Left ventricle myocardium inferior (tissue), 1 donor: ENCODE measurements at regions not wholly inside any gene's neighbourhood (a gene's known extent, or its start where the extent isn't known, plus 50 kb on each side); places are given as distances from the start of the nearest gene placed in this dataset.

Source experiments
- DNase-seq: peaks from one replicate; pipeline ENCODE4 v3.0.0-alpha.2; 2020
- H3K27ac ChIP-seq: fragments of 200-600 bp; replicated peaks from 2 replicates; pipeline ENCODE4 v1.8.0; 2021
- H3K27me3 ChIP-seq: fragments of 200-600 bp; 2 replicates; pipeline ENCODE4 v1.8.0; 2021; ENCODE audit warnings: low read depth
- H3K36me3 ChIP-seq: fragments of 200-600 bp; 2 replicates; pipeline ENCODE4 v1.8.0; 2021
- H3K4me1 ChIP-seq: fragments of 200-600 bp; 2 replicates; pipeline ENCODE4 v1.8.0; 2021
- H3K4me3 ChIP-seq: fragments of 200-600 bp; 2 replicates; pipeline ENCODE4 v1.8.0; 2021; ENCODE audit warnings: mild to moderate bottlenecking, moderate library complexity
- H3K9me3 ChIP-seq: fragments of 200-600 bp; replicated peaks from 2 replicates; pipeline ENCODE4 v1.8.0; 2021
- intact Hi-C: fragments of 100-400 bp; cut with micrococcal nuclease; formaldehyde crosslinking; loops from one replicate; pipeline ENCODE4 v1.11.0; 2022
- TF ChIP-seq, protein P1 (sequence below): fragments of 200-600 bp; IDR thresholded peaks from 2 replicates; pipeline ENCODE4 v1.8.0; 2021; ENCODE audit warnings: antibody characterized with exemption, mild to moderate bottlenecking, borderline replicate concordance
- donor health status: DM: no; HTN: yes; CAD: no; lungs with severe emphysema.

DNA sequence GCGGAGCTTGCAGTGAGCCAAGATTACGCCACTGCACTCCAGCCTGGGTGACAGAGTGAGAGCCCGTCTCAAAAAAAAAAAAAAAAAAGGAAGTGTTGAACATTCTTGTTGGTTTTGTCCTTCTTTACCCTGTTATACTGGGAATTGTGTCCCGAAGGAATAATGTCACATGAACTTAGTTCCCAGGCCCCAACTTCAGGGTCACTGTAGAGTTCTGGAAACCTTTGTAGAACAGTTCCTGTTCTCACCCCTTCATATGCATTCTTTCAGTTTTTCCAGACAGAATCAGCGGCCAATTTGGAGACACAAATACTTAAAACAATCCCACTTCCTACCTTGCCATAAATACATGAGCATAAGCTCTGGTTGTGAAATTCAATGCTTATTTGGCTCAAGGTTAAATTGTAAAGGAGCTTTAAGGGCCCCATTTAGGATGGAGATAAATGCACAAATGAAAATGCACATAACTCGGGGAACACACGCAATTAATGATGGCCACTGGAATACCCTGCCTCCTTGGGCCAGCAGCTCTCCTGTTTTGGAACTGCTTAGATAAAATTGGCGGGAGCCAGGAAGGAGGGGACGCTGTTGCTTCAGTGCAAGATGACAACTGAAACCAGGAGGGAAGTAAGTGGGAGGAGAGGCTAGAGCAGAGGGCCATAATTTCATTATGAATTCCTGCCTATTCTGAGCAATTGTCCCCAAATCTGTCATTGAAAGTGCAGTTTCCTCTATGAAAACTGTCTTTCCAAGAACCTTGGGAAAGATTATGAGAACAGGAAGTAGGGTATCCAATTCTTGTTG is 153.7 kb downstream of the FGF1 start:
- Histone ChIP-seq H3K9me3 (peaks cover 18% of the 10 kb centered on the region), H3K36me3 (no peaks in the 10 kb centered on the region), H3K4me3 (no peak overlapping the region), H3K27me3 (no peaks in the 10 kb centered on the region), H3K4me1 (peaks cover 22% of the 10 kb centered on the region), H3K27ac (peak overlapping the region; percentile 62)
- TF ChIP-seq, protein P1, sequence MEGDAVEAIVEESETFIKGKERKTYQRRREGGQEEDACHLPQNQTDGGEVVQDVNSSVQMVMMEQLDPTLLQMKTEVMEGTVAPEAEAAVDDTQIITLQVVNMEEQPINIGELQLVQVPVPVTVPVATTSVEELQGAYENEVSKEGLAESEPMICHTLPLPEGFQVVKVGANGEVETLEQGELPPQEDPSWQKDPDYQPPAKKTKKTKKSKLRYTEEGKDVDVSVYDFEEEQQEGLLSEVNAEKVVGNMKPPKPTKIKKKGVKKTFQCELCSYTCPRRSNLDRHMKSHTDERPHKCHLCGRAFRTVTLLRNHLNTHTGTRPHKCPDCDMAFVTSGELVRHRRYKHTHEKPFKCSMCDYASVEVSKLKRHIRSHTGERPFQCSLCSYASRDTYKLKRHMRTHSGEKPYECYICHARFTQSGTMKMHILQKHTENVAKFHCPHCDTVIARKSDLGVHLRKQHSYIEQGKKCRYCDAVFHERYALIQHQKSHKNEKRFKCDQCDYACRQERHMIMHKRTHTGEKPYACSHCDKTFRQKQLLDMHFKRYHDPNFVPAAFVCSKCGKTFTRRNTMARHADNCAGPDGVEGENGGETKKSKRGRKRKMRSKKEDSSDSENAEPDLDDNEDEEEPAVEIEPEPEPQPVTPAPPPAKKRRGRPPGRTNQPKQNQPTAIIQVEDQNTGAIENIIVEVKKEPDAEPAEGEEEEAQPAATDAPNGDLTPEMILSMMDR = no peak
- DNase-seq = no peak
- intact Hi-C loops = no loop called here

DNA sequence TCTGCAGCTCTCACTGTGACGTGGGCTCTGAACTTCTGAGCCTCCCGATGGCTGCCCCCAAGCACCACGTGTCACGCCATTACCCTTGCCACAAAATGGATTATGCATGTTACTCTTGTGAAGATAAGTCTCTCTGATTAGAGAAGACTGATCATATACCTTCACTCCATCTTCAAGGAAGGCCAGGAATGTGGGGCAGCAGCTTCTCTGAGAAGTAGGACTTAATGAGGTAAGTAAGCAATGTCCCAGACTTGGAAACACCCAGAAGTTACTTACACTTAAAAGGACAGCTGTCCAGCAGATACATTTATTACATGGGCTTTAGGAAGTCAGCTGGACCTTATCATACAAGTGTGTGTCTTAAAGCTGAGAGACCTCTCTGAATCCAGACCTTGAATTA is 155.0 kb downstream of the FGF1 start:
- Histone ChIP-seq H3K9me3 (peaks cover 18% of the 10 kb centered on the region), H3K27me3 (no peaks in the 10 kb centered on the region), H3K4me1 (peaks cover 22% of the 10 kb centered on the region), H3K4me3 (no peak overlapping the region), H3K36me3 (no peaks in the 10 kb centered on the region), H3K27ac (peak overlapping the region; percentile 62)
- TF ChIP-seq, protein P1 = no peak
- DNase-seq = no peak
- intact Hi-C loops = no loop called here

DNA sequence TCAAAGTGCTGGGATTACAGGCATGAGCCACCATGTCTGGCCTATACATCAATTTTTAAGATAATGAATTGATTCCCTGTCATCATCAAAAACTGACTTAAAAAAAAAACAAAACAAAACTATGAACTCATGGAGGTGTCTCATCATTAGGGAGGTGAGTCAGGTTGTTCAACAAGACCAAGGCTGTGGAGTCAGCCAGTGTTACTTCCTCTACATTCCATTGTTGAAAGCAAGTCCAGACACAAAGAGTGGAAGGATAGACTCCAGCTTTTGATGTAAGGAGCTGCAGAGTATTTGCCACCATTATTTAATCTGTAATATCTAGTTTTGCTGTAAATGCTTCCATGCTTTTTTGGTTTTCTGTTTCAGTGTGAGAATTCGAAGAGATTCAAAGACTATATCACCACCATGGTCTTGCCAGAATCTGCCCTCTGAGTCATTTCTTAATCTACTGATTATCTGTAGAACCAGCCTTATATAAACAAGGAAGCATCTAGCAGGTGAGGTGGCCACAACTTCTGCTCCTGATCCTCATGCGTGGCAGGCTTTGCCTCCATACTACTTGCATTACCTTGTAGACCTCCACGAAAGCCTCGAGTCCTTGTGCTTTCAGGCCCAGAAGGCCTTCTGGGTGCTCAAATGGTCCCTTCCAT is 156.1 kb downstream of the FGF1 start:
- intact Hi-C loops = no loop called here
- H3K4me1 ChIP-seq = peaks cover 22% of the 10 kb centered on the region
- H3K27ac ChIP-seq = no peak overlapping the region
- no peak overlapping the region for H3K4me3 ChIP-seq
- H3K27me3 ChIP-seq = no peaks in the 10 kb centered on the region
- H3K36me3 ChIP-seq = no peaks in the 10 kb centered on the region
- H3K9me3 ChIP-seq = peaks cover 6% of the 10 kb centered on the region
- TF ChIP-seq, protein P1 = no peak
- DNase-seq = no peak

DNA sequence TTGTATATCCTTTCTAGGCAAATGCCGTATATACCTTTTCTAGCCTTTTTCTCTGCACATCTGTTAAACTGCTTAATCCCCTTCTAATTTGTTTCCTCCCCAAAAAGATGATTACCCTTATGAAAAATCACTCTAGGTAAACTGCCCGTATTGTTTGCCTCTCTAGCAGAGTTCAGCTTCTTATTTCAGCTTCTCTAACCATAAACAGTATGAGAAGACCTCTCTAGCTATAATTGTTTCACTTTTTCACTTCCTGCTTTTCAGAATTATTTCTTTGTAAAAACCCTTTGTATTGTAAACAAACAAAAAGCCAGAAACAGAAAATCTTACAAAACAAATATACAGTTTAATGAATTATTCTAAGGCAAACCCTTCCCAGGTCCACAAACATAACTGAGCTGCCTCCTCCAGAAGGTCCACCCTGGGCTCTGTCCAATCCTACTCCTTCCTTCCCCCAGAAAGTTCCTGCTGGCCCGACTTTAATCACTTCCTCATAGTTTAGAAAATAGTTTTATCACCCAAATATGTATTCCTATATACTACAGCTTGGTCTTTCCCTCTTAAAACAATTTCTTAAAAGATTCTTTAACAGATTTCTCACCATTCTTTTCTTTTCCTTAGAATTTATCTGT is 158.1 kb downstream of the FGF1 start:
- H3K4me1 ChIP-seq = peaks cover 22% of the 10 kb centered on the region
- intact Hi-C loops = no loop called here
- H3K27ac ChIP-seq = no peak overlapping the region
- no peak overlapping the region for H3K4me3 ChIP-seq
- TF ChIP-seq, protein P1 = no peak
- no peak for DNase-seq
- H3K36me3 ChIP-seq = no peaks in the 10 kb centered on the region
- H3K27me3 ChIP-seq = no peaks in the 10 kb centered on the region
- H3K9me3 ChIP-seq = no peaks in the 10 kb centered on the region

DNA sequence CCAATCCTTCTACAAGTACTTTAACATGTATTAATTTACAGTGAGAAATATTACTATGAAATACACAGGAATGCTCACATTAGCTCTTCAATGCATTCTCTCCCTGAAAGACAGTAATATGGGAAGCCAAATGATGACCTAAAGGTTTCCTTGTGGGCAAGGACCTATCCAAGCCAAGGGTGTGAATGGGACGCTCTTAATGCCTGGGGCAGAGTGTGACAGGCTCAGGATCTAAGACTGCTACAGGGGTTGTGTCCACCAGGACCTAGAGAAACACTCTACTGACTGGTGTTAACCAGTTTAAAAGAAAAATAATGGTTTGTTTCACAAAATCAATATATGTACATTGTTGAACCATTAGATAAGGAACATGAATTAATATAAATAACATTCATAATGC is 158.7 kb downstream of the FGF1 start:
- Histone ChIP-seq H3K36me3 (no peaks in the 10 kb centered on the region), H3K9me3 (no peaks in the 10 kb centered on the region), H3K27ac (no peak overlapping the region), H3K4me3 (no peak overlapping the region), H3K27me3 (no peaks in the 10 kb centered on the region), H3K4me1 (peaks cover 18% of the 10 kb centered on the region)
- DNase-seq = no peak
- TF ChIP-seq, protein P1 = no peak
- intact Hi-C loops = no loop called here
